Kidney epithelial cell (primary cell): ENCODE measurements at regions not wholly inside any gene's neighbourhood (a gene's known extent, or its start where the extent isn't known, plus 50 kb on each side); places are given as distances from the start of the nearest gene placed in this dataset.
"Not testable (repeated sequence)": the region's sequence is repeated elsewhere in the genome, so short reads cannot be mapped to it uniquely, and the experiment has no call there.

Experiments
- DNase-seq: peaks from one replicate; pipeline ENCODE4 v3.0.0-alpha.2; 2010; ENCODE audit warnings: low read depth
- H3K27me3 ChIP-seq: 2 replicates; pipeline ENCODE4 v1.6.0; 2011; ENCODE audit warnings: low read length; ENCODE audit not compliant: control insufficient read depth, insufficient read depth
- H3K36me3 ChIP-seq: 2 replicates; pipeline ENCODE4 v1.5.1; 2011; ENCODE audit warnings: low read length; ENCODE audit not compliant: control insufficient read depth, insufficient read depth
- H3K4me3 ChIP-seq: 2 replicates; pipeline ENCODE4 v1.5.1; 2011; ENCODE audit warnings: low read depth, mild to moderate bottlenecking, control low read depth, low read length
- CTCF ChIP-seq: IDR thresholded peaks from 2 replicates; pipeline ENCODE4 v1.5.1; 2011; ENCODE audit warnings: mild to moderate bottlenecking, moderate library complexity, low read length, control low read depth, inconsistent platforms; ENCODE audit not compliant: insufficient read depth, poor library complexity, severe bottlenecking

GRCh38 chr4:138113819-138114400 is 128.2 kb downstream of the SLC7A11 start:
- H3K27me3 ChIP-seq, result no peaks in the 10 kb centered on the region
- peak; percentile 34 for DNase-seq
- H3K4me3 ChIP-seq, result no peak overlapping the region
- TF ChIP-seq CTCF, result no peak
- H3K36me3 ChIP-seq, result no peaks in the 10 kb centered on the region

- DNase-seq, H3K27me3 ChIP-seq, H3K4me3 ChIP-seq, H3K36me3 ChIP-seq: not testable (repeated sequence)
Measured at GRCh38 chr4:138112890-138113289, 129.3 kb downstream of the SLC7A11 start.

- Histone ChIP-seq H3K36me3 (no peaks in the 10 kb centered on the region), H3K4me3 (no peak overlapping the region), H3K27me3 (no peaks in the 10 kb centered on the region)
- DNase-seq, result no peak
- no peak for TF ChIP-seq CTCF
Measured at GRCh38 chr4:138112389-138112788, 129.8 kb downstream of the SLC7A11 start.

GRCh38 chr4:138111462-138112000 is 130.6 kb downstream of the SLC7A11 start:
- no peak for DNase-seq
- Histone ChIP-seq H3K4me3 (no peak overlapping the region), H3K27me3 (no peaks in the 10 kb centered on the region), H3K36me3 (no peaks in the 10 kb centered on the region)
- no peak for TF ChIP-seq CTCF

GRCh38 chr4:138110815-138111214 is 131.3 kb downstream of the SLC7A11 start:
- Histone ChIP-seq H3K27me3 (no peaks in the 10 kb centered on the region), H3K36me3 (no peaks in the 10 kb centered on the region), H3K4me3 (no peak overlapping the region)
- no peak for TF ChIP-seq CTCF
- no peak for DNase-seq

- Histone ChIP-seq H3K4me3 (no peak overlapping the region), H3K27me3 (no peaks in the 10 kb centered on the region), H3K36me3 (no peaks in the 10 kb centered on the region)
- no peak for TF ChIP-seq CTCF
- no peak for DNase-seq
Measured at GRCh38 chr4:138107023-138107422, 135.1 kb downstream of the SLC7A11 start.
